ENCODE measurements at regions not wholly inside any gene's neighbourhood (a gene's known extent, or its start where the extent isn't known, plus 50 kb on each side); places are given as distances from the start of the nearest gene placed in this dataset.

GRCh38 chr6:125471667-125472066, 169.9 kb upstream of the HDDC2 start:
- Histone ChIP-seq H3F3A (replicated peaks; ENCODE audit: low read depth) (no peaks in the 10 kb centered on the region), H3K36me3 (ENCODE audit: insufficient read depth) (no peaks in the 10 kb centered on the region), H3K9me2 (ENCODE audit: insufficient read depth) (0 out of 2 replicates have a peak, but pooled peaks cover 3% of the 10 kb centered on the region), H4K20me1 (replicated peaks; ENCODE audit: insufficient read depth) (no peaks in the 10 kb centered on the region), H3K4me2 (no peak overlapping the region), H3K27ac (ENCODE audit: low read depth) (no peak overlapping the region), H3K27me3 (ENCODE audit: insufficient read depth) (no peaks in the 10 kb centered on the region), H3K4me3 (no peak overlapping the region), H3K4me1 (ENCODE audit: insufficient read depth) (peaks cover 35% of the 10 kb centered on the region), H2AFZ (no peak overlapping the region), H3K79me2 (replicated peaks; ENCODE audit: insufficient read depth) (no peaks in the 10 kb centered on the region)
- Mint-ChIP-seq H3K4me1 (peaks cover 21% of the 10 kb centered on the region), H3K27me3 (ENCODE audit: insufficient read depth, low read depth, poor library complexity) (peaks cover 1% of the 10 kb centered on the region), H3K9me3 (peaks cover 6% of the 10 kb centered on the region), H3K36me3 (ENCODE audit: low read depth) (peaks cover 9% of the 10 kb centered on the region; the same call in 2 of the 3 replicates), H3K27ac (peak overlapping the region; percentile 7), H3K4me3 (no peak overlapping the region)
- ATAC-seq (no peak), DNase-seq (ENCODE audit: low spot score) (no peak)
- TF ChIP-seq CREB1 (CRISPR knock-in tag; IDR thresholded peaks at IDR 0.05; ENCODE audit: low read depth), result no peak
- TF ChIP-seq EZH2 (IDR thresholded peaks at IDR 0.05; ENCODE audit: low read depth, unreplicated experiment), result no peak
- TF ChIP-seq ZNF114 (CRISPR knock-in tag; IDR thresholded peaks at IDR 0.05), result no peak
- no peak for TF ChIP-seq CTCF (conservative IDR thresholded peaks at IDR 0.05; ENCODE audit: low read depth in 2 of 2)
- TF ChIP-seq EZH2phosphoT487 (IDR thresholded peaks at IDR 0.05; ENCODE audit: unreplicated experiment), result no peak
- no peak for TF ChIP-seq JUNB (IDR thresholded peaks at IDR 0.05; ENCODE audit: unreplicated experiment)
- no peak for TF ChIP-seq ZNF331 (CRISPR knock-in tag; IDR thresholded peaks at IDR 0.05; ENCODE audit: low read depth)
- TF ChIP-seq STAT1 (IDR thresholded peaks at IDR 0.05; ENCODE audit: unreplicated experiment), result no peak
- TF ChIP-seq, protein P1, sequence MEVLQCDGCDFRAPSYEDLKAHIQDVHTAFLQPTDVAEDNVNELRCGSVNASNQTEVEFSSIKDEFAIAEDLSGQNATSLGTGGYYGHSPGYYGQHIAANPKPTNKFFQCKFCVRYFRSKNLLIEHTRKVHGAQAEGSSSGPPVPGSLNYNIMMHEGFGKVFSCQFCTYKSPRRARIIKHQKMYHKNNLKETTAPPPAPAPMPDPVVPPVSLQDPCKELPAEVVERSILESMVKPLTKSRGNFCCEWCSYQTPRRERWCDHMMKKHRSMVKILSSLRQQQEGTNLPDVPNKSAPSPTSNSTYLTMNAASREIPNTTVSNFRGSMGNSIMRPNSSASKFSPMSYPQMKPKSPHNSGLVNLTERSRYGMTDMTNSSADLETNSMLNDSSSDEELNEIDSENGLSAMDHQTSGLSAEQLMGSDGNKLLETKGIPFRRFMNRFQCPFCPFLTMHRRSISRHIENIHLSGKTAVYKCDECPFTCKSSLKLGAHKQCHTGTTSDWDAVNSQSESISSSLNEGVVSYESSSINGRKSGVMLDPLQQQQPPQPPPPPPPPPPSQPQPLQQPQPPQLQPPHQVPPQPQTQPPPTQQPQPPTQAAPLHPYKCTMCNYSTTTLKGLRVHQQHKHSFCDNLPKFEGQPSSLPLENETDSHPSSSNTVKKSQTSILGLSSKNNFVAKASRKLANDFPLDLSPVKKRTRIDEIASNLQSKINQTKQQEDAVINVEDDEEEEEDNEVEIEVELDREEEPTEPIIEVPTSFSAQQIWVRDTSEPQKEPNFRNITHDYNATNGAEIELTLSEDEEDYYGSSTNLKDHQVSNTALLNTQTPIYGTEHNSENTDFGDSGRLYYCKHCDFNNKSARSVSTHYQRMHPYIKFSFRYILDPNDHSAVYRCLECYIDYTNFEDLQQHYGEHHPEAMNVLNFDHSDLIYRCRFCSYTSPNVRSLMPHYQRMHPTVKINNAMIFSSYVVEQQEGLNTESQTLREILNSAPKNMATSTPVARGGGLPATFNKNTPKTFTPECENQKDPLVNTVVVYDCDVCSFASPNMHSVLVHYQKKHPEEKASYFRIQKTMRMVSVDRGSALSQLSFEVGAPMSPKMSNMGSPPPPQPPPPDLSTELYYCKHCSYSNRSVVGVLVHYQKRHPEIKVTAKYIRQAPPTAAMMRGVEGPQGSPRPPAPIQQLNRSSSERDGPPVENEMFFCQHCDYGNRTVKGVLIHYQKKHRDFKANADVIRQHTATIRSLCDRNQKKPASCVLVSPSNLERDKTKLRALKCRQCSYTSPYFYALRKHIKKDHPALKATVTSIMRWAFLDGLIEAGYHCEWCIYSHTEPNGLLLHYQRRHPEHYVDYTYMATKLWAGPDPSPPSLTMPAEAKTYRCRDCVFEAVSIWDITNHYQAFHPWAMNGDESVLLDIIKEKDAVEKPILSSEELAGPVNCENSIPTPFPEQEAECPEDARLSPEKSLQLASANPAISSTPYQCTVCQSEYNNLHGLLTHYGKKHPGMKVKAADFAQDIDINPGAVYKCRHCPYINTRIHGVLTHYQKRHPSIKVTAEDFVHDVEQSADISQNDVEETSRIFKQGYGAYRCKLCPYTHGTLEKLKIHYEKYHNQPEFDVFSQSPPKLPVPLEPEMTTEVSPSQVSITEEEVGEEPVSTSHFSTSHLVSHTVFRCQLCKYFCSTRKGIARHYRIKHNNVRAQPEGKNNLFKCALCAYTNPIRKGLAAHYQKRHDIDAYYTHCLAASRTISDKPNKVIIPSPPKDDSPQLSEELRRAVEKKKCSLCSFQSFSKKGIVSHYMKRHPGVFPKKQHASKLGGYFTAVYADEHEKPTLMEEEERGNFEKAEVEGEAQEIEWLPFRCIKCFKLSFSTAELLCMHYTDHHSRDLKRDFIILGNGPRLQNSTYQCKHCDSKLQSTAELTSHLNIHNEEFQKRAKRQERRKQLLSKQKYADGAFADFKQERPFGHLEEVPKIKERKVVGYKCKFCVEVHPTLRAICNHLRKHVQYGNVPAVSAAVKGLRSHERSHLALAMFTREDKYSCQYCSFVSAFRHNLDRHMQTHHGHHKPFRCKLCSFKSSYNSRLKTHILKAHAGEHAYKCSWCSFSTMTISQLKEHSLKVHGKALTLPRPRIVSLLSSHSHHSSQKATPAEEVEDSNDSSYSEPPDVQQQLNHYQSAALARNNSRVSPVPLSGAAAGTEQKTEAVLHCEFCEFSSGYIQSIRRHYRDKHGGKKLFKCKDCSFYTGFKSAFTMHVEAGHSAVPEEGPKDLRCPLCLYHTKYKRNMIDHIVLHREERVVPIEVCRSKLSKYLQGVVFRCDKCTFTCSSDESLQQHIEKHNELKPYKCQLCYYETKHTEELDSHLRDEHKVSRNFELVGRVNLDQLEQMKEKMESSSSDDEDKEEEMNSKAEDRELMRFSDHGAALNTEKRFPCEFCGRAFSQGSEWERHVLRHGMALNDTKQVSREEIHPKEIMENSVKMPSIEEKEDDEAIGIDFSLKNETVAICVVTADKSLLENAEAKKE (CRISPR knock-in tag; IDR thresholded peaks at IDR 0.05), result no peak

Data from GM23338 (cell line).